GM18951 (cell line): ENCODE measurements at regions not wholly inside any gene's neighbourhood (a gene's known extent, or its start where the extent isn't known, plus 50 kb on each side); places are given as distances from the start of the nearest gene placed in this dataset.
"Not testable (repeated sequence)": the region's sequence is repeated elsewhere in the genome, so short reads cannot be mapped to it uniquely, and the experiment has no call there.

Experiments used
- POLR2A ChIP-seq: IDR thresholded peaks from 4 replicates; pipeline ENCODE4 v1.6.1; 2011; ENCODE audit warnings: mild to moderate bottlenecking; ENCODE audit not compliant: insufficient read length, insufficient read depth; ENCODE audit errors: extremely low read depth
- in situ Hi-C: fragments of 300-500 bp; cut with MboI; formaldehyde crosslinking; loops from one replicate; pipeline ENCODE4 v1.12.0; 2022; ENCODE audit warnings: low sequenced_read_pairs, mixed read lengths, inconsistent platforms; ENCODE audit not compliant: unreplicated experiment

DNA sequence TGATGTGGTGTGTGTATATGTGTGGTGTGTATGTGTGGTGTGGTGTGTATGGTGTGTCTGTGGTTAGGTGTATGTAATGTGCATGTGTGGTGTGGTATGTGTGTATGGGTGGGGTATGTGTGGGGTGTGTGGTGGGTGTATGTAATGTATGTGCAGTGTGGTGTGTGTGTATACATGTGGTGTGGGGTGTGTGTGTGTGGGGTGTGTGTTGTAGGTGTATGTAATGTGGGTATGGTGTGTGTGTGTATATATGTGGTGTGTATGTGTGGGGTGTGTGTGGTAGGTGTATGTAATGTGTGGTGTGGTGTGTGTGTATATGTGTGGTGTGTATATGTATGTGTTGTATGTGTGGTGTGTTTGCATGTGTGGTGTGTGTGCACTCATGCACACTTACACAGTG lies 84.8 kb upstream of the ID2 start:
- no peak for TF ChIP-seq POLR2A
- in situ Hi-C loops, result no loop called here

DNA sequence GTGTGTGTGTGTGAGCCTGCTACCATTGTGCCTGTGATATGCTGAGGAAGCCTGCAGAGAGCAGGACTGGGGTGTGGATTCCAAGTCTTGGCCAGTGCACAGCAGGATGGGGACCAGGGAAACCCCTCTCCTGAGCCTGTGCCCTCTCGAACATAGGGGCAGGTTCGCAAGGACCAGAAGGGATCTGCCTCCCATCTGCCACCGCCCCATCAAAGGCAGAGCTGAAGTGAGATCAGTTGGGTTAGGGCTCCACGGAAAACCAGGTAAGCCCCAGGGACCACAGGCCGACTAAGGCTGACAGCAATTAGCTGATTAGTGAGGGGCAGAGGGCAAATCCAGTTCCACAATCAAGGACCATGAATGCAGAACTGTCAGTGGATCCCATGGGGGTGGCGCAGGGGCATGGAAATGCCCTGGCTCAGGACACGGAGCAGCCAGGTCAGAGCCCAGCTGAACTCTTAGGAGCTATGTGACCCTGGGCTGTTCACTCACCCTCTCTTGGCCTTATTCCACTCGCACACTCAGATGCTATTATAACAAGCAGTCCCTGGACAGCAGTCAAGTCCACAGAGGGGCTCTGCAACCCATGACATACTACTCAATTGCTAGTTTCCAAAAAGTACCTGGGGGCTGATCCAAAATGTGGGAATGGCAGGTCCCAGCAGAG lies 84.2 kb upstream of the ID2 start:
- in situ Hi-C loops, result no loop called here

DNA sequence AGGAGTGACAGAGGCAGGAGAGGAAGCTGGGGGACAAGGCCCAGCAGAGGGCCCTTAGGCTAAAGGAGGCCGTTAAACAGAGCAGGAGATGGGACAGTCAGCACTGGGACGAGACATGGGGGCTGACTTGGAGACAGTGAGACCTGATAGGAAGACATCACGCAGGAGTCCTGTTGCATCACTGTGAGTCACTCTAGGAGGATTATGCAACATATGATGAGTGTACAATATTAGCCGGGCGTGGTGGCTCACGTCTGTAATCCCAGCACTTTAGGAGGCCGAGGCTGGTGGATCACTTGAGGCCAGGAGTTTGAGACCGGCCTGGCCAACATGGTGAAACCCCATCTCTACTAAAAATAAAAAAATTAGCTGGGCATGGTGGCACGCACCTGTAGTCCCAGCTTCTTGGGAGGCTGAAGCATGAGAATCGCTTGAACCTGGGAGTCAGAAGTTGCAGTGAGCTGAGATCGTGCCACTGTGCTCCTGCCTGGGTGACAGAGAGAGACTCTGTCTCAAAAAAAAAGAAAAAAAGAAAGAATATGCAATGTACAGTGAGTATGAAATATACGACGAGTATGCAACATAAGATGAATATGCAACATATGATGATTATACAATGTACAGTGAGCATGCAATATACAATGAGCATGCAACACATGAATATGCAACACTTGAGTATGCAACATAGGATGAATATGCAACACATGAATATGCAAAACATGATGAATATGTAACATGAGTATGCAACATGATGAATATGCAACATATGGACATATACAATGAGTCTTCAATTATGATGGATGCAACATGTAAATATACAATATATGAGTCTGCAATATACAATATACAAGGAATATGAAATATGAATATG lies 83.3 kb upstream of the ID2 start:
- TF ChIP-seq POLR2A, result no peak
- in situ Hi-C loops, result no loop called here

More for the DNA sequence above, 84.2 kb upstream of the ID2 start:
- no peak for TF ChIP-seq POLR2A

DNA sequence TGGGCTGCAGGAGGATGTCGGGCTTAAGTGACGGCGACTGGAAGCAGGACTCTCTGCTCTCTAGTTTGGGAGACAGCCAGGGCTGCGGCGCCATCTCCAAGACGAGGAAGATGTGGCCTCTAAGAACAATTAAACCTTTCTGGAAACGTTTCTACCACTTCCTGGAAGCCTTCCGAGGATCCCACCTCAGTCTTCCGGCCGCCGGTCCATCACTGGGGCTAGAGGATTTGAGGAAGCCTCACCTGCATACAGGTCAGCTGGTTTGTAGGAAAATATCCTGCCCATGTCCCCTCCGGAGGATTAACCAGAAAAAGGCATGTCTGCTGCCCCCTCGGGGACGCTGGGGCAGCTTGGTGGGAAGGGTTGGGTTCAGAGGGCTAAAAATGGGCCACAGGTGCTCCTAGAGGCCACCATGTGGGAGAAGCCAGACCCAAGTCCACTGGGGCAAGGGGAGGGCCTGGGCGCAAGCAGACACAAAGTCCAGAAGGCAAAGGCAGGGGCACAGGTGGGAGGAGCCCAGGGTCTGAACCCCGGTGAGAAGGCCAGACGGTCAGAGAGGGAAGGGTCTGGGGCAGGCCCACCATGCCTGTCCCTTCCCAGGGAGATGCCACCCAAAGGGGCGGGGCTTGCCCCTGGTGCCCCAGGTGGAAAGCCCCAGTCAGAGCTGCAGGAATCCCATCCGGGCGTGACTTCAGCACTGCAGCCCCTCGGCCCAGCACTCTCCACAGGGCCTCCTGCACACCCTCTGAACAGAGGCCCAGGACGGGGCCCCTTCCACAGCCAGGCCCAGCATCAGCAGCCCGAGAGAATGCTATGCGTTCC lies 82.2 kb upstream of the ID2 start:
- no peak for TF ChIP-seq POLR2A
- in situ Hi-C loops, result no loop called here

DNA sequence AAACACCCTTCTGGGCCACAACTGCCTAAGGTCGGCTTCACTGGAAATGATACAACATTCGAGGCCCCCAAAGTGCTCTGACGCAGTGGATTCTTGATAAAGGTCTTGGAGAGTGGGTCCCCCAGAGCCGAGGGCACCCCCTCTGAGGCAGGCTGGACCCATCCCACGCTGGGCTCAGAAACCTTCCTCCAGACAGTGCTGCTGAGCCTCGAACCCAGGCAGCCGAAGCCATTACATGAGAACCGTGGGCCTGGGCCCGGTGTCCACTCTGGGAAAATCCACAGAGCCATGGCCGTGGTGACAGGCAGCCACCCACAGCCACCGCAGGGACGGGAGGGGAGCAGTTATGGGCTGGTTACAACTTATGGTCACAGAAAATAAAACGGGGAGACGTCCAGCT lies 81.4 kb upstream of the ID2 start:
- no peak for TF ChIP-seq POLR2A
- in situ Hi-C loops, result no loop called here

DNA sequence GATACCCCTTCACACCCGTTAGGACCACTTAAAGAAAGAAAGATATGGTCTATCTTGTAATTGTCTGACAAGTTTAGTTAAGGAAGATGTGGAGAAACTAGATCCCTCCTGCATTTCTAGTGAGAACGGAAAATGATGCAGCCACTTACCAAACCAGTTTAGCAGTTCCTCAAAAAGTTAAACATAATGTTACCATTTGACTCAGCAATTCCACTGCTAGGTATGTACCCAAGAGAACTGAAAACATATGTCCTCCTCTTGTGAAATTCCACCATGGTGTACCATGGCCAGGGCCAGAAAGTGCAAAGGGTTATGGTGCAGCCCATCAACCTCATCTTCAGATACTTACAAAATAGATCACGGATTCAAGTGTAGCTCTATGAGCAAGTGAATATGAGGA lies 79.0 kb upstream of the ID2 start:
- in situ Hi-C loops, result no loop called here
- no peak for TF ChIP-seq POLR2A

DNA sequence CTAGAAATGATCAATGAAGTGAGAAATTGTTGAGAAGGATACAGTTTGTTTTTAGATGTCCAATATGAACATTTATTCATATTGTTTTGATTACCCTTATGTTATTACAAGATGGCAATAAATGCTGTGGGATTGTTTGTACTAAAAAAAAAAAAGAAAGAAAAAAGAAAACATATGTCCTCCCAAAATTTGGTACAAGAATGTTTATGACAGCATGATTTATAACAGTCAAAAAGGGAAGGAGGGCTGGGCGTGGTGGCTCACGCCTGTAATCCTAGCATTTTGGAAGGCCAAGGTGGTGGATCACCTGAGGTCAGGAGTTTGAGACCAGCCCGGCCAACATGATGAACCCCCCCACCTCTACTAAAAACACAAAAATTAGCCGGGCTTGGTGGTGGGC lies 78.5 kb upstream of the ID2 start:
- in situ Hi-C loops, result not testable (repeated sequence)

DNA sequence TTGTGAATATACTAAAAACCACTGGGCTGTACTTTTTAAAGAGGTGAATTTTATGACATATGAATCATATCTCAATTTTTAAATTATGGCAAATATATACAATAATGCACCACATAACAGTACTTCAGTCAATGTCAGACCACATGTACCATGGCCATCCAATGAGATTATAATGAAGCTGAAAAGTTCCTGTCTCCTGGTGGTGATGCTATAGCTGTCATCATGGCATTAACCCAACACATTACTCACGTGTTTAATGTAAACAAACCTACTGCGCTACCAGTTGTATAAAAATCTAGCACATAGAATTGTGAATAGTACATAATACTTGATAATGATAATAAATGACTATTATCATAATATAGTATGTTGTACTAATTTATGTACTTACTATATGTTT lies 77.6 kb upstream of the ID2 start:
- no peak for TF ChIP-seq POLR2A
- in situ Hi-C loops, result no loop called here

DNA sequence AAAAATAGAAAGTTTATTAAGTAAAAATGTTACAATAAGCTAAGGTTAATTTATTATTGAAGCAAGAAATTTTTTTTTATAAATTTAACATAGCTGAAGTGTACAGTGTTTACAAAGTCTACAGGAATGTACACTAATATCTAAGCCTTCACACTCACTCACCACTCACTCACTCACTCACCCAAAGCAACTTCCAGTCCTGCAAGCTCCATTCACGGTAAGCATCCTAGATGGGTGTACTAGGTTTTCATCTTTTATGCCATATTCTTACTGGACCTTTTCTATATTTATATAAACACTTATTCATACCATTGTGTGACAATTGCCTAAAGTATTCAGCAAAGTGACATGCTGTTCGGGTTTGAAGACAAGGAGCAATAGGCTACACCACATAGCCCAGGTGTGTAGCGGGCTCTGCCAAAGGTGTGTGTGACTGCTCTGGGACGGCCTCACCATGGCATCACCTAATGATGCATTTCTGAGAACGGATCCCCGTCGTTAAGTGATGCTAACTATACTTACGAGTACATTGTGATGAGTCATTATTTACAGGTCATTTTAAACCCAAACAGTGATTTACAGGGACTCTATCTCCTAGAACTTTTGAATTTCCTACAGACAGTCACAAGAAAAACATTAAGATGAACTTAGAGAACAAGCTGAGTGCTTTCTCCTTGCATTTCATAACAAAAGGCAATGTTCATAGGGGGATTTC lies 76.3 kb upstream of the ID2 start:
- in situ Hi-C loops, result no loop called here
- no peak for TF ChIP-seq POLR2A

DNA sequence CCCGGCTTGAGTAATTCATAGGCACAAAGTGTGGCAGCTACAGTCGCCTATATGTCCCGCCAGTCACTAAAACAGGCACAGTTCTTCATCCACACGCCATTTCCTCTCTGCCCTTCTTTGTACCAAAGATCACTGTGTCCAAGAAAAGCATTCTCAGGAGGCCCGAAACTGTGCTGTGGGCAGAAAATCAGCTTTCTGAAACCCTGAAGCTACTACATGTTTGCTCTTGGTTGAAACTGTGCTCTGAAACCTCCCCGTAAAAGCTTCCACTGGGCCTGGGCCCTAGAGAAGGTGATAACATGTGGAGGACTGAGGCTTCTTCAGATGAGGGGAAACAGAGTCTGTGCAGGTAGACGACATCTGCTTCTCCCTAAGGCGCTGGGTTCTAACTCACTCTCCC lies 75.6 kb upstream of the ID2 start:
- TF ChIP-seq POLR2A, result no peak
- in situ Hi-C loops, result no loop called here

DNA sequence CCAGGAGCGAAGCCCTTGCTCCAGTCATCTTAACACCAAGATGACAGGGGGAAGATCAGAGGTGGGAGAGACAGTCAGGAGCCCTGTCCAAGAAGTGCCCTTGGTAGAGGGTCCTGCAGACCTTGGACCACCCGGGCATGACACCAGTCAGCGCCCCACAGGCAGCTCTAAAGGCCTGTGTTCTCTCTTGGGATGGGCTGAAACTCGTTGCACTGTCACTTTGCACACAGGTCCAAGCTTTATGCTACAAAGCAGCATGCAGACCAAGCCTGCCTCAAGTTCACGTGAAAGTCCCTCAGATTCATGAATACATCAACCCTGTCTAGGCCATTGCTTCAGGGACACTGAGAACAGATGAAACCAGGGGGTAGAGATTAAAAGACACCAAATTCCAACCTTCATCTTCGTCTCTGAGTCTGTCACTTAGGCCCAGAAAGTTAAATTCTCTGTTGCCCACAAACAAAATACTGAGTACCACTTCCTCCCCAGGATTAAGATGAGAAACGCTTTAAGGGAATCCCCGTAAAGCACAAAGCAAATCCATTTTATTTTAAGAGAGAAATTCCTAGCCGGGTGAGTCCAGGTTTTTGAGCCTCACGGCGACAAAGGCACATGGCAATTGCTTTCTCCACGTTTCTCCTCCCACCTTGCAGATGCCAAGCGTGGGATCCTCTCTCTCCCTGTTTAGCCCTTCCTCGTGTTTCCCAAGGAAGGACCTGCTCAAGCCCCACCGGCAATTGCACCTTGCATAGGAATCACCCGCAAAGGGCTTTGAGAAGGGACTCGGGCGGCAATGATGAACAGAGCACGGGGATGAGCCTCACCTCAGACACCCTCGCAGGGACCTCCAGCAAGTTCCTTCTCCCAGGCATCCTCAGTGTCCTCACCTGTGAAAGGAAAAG lies 75.0 kb upstream of the ID2 start:
- in situ Hi-C loops, result no loop called here

DNA sequence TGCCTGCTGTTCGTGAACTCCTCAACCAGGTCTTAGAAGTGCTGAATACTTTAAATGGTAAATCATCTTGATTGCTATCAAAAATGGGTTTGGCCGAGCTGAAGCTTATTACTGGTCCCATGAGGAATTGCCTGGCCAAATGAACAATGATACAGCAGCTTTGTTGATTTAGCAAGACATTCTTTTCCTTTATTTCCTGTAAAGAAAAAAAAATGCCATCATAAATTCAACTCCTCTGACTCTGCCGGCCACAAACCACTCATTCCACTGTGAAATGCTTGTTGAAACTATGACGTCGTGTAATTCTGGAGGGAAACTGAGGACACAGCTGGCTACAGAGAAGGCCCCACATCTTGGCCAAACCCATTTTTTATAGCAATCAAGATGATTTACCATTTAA lies 74.2 kb upstream of the ID2 start:
- no peak for TF ChIP-seq POLR2A
- in situ Hi-C loops, result no loop called here

More for the DNA sequence above, 75.0 kb upstream of the ID2 start:
- no peak for TF ChIP-seq POLR2A
